Tibial nerve (tissue), 4 donors: ENCODE measurements at regions not wholly inside any gene's neighbourhood (a gene's known extent, or its start where the extent isn't known, plus 50 kb on each side); places are given as distances from the start of the nearest gene placed in this dataset.

Experiments used
- DNase-seq, 2 donors: peaks; one replicate each; pipeline ENCODE4 v3.0.0-alpha.2; 2019; ENCODE audit warnings: low spot score in 2 of 2
- H3K27ac ChIP-seq, 4 donors: fragments of 200-600 bp; sonication (generic) in 3 of 4; one replicate each; pipeline ENCODE4 v1.5.1; 2017 to 2019; ENCODE audit warnings: mild to moderate bottlenecking in 1 of 4
- H3K27me3 ChIP-seq, 2 donors: fragments of 200-600 bp; sonication (generic) in 1 of 2; one replicate each; pipeline versions ENCODE4 v1.5.1 to v1.6.0; 2017 to 2019
- H3K36me3 ChIP-seq, 3 donors: fragments of 200-600 bp; sonication (generic); one replicate each; pipeline ENCODE4 v1.5.1; 2018 to 2019
- H3K4me1 ChIP-seq, 4 donors: fragments of 200-600 bp; sonication (generic) in 3 of 4; one replicate each; pipeline ENCODE4 v1.5.1; 2017 to 2019
- H3K4me3 ChIP-seq, 4 donors: fragments of 200-600 bp; sonication (generic) in 3 of 4; one replicate each; pipeline ENCODE4 v1.5.1; 2017 to 2019; ENCODE audit warnings: mild to moderate bottlenecking in 1 of 4, moderate library complexity in 1 of 4
- H3K9me3 ChIP-seq, 4 donors: fragments of 200-600 bp; sonication (generic) in 3 of 4; one replicate each; pipeline ENCODE4 v1.5.1; 2017 to 2019
- CTCF ChIP-seq, 5 experiments: fragments of 200-600 bp in 3 of 5; fragments of 450-650 bp in 2 of 5; sonication (generic) in 3 of 5; IDR thresholded peaks; one replicate each; pipeline ENCODE4 v1.5.1; 2016 to 2019; ENCODE audit warnings: antibody characterized with exemption in 5 of 5, mild to moderate bottlenecking in 3 of 5, moderate library complexity in 2 of 5
- EP300 ChIP-seq, 2 donors: sonication (generic); formaldehyde crosslinking; IDR thresholded peaks; one replicate each; pipeline ENCODE4 v1.6.1; 2017; ENCODE audit warnings: antibody characterized with exemption in 2 of 2, mild to moderate bottlenecking in 1 of 2
- POLR2A ChIP-seq, 2 donors: fragments of 450-650 bp; IDR thresholded peaks; one replicate each; pipeline ENCODE4 v1.6.1; 2017; ENCODE audit warnings: antibody characterized with exemption in 2 of 2, mild to moderate bottlenecking in 2 of 2, moderate library complexity in 2 of 2
- WGBS, 2 donors: methylation state at CpG; one replicate each; pipeline ENCODE4 v1.1.5; 2018; 5-methylcytosine and 5-hydroxymethylcytosine counted together

- no peak overlapping the region for H3K4me3 ChIP-seq
- TF ChIP-seq POLR2A (IDR thresholded peaks at IDR 0.05) (no peak), CTCF (IDR thresholded peaks at IDR 0.05) (no peak), EP300 (IDR thresholded peaks at IDR 0.05) (no peak)
- no peaks in the 10 kb centered on the region for H3K27me3 ChIP-seq
- 76 to 80% methylated on average over 3 of the region's 3 CpGs for WGBS, 2 donors
- no peak for DNase-seq
- peaks cover 0 to 5% (median 0%) of the 10 kb centered on the region in 4 donors for H3K4me1 ChIP-seq
- H3K9me3 ChIP-seq, result no peaks in the 10 kb centered on the region
- no peaks in the 10 kb centered on the region for H3K36me3 ChIP-seq
- no peak overlapping the region for H3K27ac ChIP-seq
These were observed 448.9 kb upstream of the TBX3 start for GRCh38 chr12:115132905-115133304.

- WGBS, 2 donors, result 58 to 68% methylated on average over 3 of the region's 3 CpGs
These were observed 448.2 kb upstream of the TBX3 start for GRCh38 chr12:115132145-115132544.

GRCh38 chr12:115129727-115130126, 445.8 kb upstream of the TBX3 start:
- no peaks in the 10 kb centered on the region for H3K36me3 ChIP-seq
- no peak overlapping the region for H3K27ac ChIP-seq
- TF ChIP-seq CTCF (IDR thresholded peaks at IDR 0.05), result no peak
- TF ChIP-seq EP300 (IDR thresholded peaks at IDR 0.05), result no peak
- TF ChIP-seq POLR2A (IDR thresholded peaks at IDR 0.05), result no peak
- 76 to 86% methylated on average over 1 of the region's 1 CpG for WGBS, 2 donors
- no peak overlapping the region for H3K4me3 ChIP-seq
- H3K4me1 ChIP-seq, result no peaks in the 10 kb centered on the region
- no peak for DNase-seq
- no peaks in the 10 kb centered on the region for H3K27me3 ChIP-seq
- no peaks in the 10 kb centered on the region for H3K9me3 ChIP-seq

More at GRCh38 chr12:115132145-115132544, 448.2 kb upstream of the TBX3 start:
- TF ChIP-seq EP300 (IDR thresholded peaks at IDR 0.05), result no peak
- no peak for TF ChIP-seq POLR2A (IDR thresholded peaks at IDR 0.05)
- no peak for TF ChIP-seq CTCF (IDR thresholded peaks at IDR 0.05)
- Histone ChIP-seq H3K36me3 (no peaks in the 10 kb centered on the region), H3K4me1 (peaks cover 0 to 5% (median 0%) of the 10 kb centered on the region in 4 donors), H3K9me3 (no peaks in the 10 kb centered on the region), H3K27me3 (no peaks in the 10 kb centered on the region), H3K4me3 (no peak overlapping the region), H3K27ac (no peak overlapping the region)
- DNase-seq, result no peak

GRCh38 chr12:115121053-115121452, 437.1 kb upstream of the TBX3 start:
- TF ChIP-seq CTCF (IDR thresholded peaks at IDR 0.05), result no peak
- TF ChIP-seq EP300 (IDR thresholded peaks at IDR 0.05), result no peak
- no peak for TF ChIP-seq POLR2A (IDR thresholded peaks at IDR 0.05)
- H3K27ac ChIP-seq, result no peak overlapping the region
- H3K27me3 ChIP-seq, result no peaks in the 10 kb centered on the region
- no peaks in the 10 kb centered on the region for H3K36me3 ChIP-seq
- peaks cover 0 to 6% (median 0%) of the 10 kb centered on the region in 4 donors for H3K9me3 ChIP-seq
- H3K4me1 ChIP-seq, result no peaks in the 10 kb centered on the region
- no peak overlapping the region for H3K4me3 ChIP-seq
- DNase-seq, result no peak

- H3K4me3 ChIP-seq, result no peak overlapping the region
- H3K9me3 ChIP-seq, result peaks cover 0 to 8% (median 0%) of the 10 kb centered on the region in 4 donors
- DNase-seq, result no peak
- no peaks in the 10 kb centered on the region for H3K4me1 ChIP-seq
- no peak overlapping the region for H3K27ac ChIP-seq
- H3K27me3 ChIP-seq, result no peaks in the 10 kb centered on the region
- 86 to 91% methylated on average over 3 of the region's 3 CpGs for WGBS, 2 donors
- TF ChIP-seq CTCF (IDR thresholded peaks at IDR 0.05), result no peak
- no peak for TF ChIP-seq EP300 (IDR thresholded peaks at IDR 0.05)
- no peak for TF ChIP-seq POLR2A (IDR thresholded peaks at IDR 0.05)
- no peaks in the 10 kb centered on the region for H3K36me3 ChIP-seq
These were observed 434.3 kb upstream of the TBX3 start for GRCh38 chr12:115118177-115118724.
